OCI-LY3 (cell line): ENCODE measurements at regions not wholly inside any gene's neighbourhood (a gene's known extent, or its start where the extent isn't known, plus 50 kb on each side); places are given as distances from the start of the nearest gene placed in this dataset.

Experiments
- CTCF ChIP-seq: fragments of 200-600, 300-600 bp; sonication (generic); IDR thresholded peaks from 2 replicates; pipeline ENCODE4 v1.5.1; 2014; ENCODE audit warnings: antibody characterized with exemption, low read length, low read depth
- EZH2phosphoT487 ChIP-seq: fragments of 200-600 bp; shearing (Covaris generic); IDR thresholded peaks from 2 replicates; pipeline ENCODE4 v1.6.1; 2018; ENCODE audit warnings: antibody characterized with exemption, mixed run types, low read depth

- TF ChIP-seq CTCF, result no peak
- TF ChIP-seq EZH2phosphoT487, result no peak
Measured at GRCh38 chr6:144528743-144529425, 243.7 kb downstream of the UTRN start.
